AG09319 (cell line): ENCODE measurements at regions not wholly inside any gene's neighbourhood (a gene's known extent, or its start where the extent isn't known, plus 50 kb on each side); places are given as distances from the start of the nearest gene placed in this dataset.

Experiments used
- DNase-seq: peaks from one replicate; pipeline ENCODE4 v3.0.0-alpha.2; 2010; ENCODE audit warnings: low read depth; ENCODE audit errors: extremely low read depth
- TF ChIP-seq, protein P1 (sequence below): IDR thresholded peaks from 2 replicates; pipeline ENCODE4 v1.5.1; 2011; ENCODE audit warnings: low read depth, mild to moderate bottlenecking, inconsistent platforms, low read length, moderate library complexity

DNA sequence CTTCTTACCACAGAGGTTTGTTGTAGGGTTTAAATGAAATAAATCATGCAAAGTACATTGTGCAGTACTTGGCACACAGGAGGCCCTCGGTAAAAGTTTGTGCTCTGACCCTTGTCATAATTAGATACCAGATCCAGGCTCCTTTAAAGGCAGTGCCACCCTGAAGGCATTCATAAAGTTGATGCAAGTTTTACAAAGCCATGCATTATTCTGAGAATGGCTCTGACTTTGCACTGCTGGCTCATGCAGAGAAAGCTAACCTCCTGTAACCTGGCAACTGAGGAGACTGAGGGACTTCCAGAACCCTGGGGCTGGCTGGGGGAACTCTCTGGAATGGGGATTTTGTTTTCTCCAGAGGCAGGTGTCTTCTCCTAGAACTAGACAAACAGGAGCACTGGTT, 570.9 kb downstream of the CCSER2 start:
- no peak for DNase-seq
- TF ChIP-seq, protein P1, sequence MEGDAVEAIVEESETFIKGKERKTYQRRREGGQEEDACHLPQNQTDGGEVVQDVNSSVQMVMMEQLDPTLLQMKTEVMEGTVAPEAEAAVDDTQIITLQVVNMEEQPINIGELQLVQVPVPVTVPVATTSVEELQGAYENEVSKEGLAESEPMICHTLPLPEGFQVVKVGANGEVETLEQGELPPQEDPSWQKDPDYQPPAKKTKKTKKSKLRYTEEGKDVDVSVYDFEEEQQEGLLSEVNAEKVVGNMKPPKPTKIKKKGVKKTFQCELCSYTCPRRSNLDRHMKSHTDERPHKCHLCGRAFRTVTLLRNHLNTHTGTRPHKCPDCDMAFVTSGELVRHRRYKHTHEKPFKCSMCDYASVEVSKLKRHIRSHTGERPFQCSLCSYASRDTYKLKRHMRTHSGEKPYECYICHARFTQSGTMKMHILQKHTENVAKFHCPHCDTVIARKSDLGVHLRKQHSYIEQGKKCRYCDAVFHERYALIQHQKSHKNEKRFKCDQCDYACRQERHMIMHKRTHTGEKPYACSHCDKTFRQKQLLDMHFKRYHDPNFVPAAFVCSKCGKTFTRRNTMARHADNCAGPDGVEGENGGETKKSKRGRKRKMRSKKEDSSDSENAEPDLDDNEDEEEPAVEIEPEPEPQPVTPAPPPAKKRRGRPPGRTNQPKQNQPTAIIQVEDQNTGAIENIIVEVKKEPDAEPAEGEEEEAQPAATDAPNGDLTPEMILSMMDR = no peak

DNA sequence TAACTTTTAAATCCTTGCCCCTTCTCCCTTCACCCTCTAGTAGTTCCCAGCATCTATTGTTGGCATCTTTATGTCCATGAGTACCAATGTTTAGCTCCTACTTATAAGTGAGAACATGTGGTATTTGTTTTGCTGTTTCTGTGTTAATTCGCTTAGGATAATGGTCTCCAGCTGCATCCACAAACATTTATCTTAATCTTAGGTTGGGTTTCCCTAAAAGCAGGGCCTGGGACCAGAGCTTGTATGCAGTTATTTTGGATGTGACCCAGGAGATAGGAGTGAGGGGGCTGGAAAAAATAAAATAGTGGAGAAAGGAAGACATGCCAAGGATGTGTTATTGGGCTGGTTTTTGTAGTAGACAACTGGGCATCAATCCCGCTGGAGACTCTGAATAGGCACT, 571.8 kb downstream of the CCSER2 start:
- TF ChIP-seq, protein P1 = no peak

DNA sequence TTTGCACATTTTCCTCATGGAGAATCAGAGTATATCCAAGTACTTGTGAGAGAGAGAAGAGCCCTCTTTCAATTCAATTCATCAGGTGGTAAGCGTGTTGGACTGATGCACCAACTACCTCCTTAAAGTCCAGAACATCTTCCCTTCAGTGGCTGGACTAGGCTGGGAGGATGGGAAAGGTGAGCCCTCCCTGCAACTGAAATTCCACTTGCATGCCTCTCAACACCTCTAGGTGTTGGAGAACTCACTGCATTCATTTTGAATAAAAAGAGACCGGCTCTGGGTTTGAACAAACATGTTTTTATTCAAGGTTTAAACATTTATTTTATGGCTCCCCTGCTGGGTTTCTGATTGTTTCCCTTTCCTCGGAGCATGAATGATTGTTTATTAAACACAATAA, 573.5 kb downstream of the CCSER2 start:
- no peak for DNase-seq
- TF ChIP-seq, protein P1 = no peak

More for the DNA sequence above, 571.8 kb downstream of the CCSER2 start:
- DNase-seq = no peak

DNA sequence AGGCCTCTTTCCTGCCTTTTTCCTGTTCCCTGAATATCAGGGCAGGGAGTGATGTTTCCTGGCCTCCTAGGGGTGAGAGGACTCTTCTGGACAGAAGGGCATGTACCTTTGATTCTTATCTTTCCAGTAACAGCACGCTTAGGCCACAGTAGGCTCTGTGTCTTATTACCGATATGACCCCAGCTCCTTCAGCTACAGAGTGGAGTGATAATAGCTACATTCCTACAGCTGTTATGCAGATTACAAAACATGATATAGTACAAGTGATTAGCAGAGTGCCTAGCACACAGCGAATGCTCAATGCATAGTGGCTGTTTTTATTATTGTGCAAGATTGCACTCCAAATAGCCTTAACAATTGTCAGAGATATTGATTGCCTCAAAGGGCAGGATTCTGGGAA, 574.2 kb downstream of the CCSER2 start:
- no peak for DNase-seq
- TF ChIP-seq, protein P1 = no peak

DNA sequence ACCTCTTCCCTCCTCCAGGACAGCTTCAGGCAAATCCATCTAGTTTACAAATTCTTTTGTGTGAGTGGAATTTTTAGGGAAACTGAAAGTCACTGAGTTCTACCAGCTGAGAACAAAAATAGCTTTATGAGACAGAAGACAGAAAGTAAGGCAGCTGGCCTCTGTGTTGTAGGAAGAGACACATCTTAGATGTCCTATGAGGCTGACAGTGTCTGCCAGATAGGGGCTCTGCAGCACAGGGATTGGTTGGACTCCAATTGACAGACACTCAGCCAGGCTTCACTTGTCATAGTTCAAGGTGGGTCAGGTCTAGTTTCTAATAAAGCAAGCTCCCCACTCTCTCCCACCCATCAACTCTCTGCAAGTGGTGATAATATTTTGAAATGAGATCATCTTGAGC, 574.9 kb downstream of the CCSER2 start:
- DNase-seq = no peak
- TF ChIP-seq, protein P1 = no peak

DNA sequence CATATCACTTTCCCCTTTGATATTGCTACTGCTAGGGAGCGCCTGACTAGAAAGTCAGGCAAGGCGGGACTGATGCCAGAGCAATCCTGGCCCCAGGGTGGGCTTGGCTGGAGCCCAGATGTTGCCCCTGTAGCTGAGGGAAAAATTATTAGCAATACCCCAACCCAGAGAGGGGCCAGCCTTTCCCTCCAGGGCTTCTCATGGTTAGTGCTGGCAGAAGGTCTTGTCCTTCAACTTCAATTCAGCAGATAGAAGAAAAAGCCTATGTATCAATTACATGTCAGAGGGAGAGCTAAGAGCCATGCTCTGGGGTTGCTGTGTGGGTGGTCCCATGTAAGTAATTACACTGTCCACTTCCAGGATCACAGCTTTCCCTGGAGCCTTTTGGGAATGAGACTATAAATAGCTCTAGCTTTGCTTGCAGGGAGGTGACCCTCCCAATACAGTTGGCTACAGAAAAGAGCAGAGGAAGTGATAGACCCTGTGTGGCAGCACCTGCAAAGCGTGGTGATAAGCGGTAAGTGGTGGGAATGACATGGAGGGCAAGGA, 579.1 kb downstream of the CCSER2 start:
- TF ChIP-seq, protein P1 = no peak

DNA sequence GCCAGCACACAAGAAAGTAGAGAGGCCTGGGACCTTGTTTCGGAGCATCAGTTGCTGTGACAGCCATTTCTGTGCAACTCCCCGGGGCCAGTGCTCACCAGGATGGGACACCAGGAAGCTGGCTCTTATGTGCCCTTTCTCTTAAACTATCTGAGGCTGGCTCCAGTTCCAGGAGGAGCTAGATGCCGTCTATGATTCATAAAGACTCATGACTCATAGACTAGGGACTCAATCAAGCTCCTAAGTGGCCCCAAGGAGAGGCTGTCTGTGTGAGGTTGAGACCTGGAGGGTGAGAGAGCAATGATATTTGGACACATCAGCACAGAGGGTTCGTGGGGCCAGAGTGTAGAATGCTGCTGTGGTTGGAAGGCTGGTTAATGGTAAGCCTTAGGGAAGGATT, 580.1 kb downstream of the CCSER2 start:
- TF ChIP-seq, protein P1 = no peak
- no peak for DNase-seq

More for the DNA sequence above, 579.1 kb downstream of the CCSER2 start:
- no peak for DNase-seq
